Astrocyte of the cerebellum (primary cell): ENCODE measurements at regions not wholly inside any gene's neighbourhood (a gene's known extent, or its start where the extent isn't known, plus 50 kb on each side); places are given as distances from the start of the nearest gene placed in this dataset.

Experiments
- DNase-seq: peaks from one replicate; pipeline ENCODE4 v3.0.0-alpha.2; 2011; ENCODE audit warnings: low read depth
- H3K4me3 ChIP-seq: 2 replicates; pipeline ENCODE4 v1.5.1; 2011; ENCODE audit warnings: mild to moderate bottlenecking, low read depth, low read length, moderate library complexity
- in situ Hi-C: cut with HindIII; loops from 2 replicates; pipeline ENCODE4 v1.10.0; 2017; ENCODE audit warnings: low sequenced_read_pairs
- TF ChIP-seq, protein P1 (sequence below): IDR thresholded peaks from 2 replicates; pipeline ENCODE4 v1.5.1; 2012; ENCODE audit warnings: low read length, low read depth, moderate library complexity, mild to moderate bottlenecking; ENCODE audit errors: missing control alignments

- in situ Hi-C loops: no loop called here
- DNase-seq: no peak
- TF ChIP-seq, protein P1, sequence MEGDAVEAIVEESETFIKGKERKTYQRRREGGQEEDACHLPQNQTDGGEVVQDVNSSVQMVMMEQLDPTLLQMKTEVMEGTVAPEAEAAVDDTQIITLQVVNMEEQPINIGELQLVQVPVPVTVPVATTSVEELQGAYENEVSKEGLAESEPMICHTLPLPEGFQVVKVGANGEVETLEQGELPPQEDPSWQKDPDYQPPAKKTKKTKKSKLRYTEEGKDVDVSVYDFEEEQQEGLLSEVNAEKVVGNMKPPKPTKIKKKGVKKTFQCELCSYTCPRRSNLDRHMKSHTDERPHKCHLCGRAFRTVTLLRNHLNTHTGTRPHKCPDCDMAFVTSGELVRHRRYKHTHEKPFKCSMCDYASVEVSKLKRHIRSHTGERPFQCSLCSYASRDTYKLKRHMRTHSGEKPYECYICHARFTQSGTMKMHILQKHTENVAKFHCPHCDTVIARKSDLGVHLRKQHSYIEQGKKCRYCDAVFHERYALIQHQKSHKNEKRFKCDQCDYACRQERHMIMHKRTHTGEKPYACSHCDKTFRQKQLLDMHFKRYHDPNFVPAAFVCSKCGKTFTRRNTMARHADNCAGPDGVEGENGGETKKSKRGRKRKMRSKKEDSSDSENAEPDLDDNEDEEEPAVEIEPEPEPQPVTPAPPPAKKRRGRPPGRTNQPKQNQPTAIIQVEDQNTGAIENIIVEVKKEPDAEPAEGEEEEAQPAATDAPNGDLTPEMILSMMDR: no peak
- H3K4me3 ChIP-seq: no peak overlapping the region
Measured at GRCh38 chr10:108378779-108379178, 1214.3 kb upstream of the SORCS1 start.

GRCh38 chr10:108375691-108376090 is 1211.2 kb upstream of the SORCS1 start:
- TF ChIP-seq, protein P1: no peak
- in situ Hi-C loops: no loop called here
- DNase-seq: no peak
- H3K4me3 ChIP-seq: no peak overlapping the region

GRCh38 chr10:108374991-108375390 is 1210.5 kb upstream of the SORCS1 start:
- no peak for DNase-seq
- TF ChIP-seq, protein P1: no peak
- H3K4me3 ChIP-seq: no peak overlapping the region
- in situ Hi-C loops: no loop called here

- in situ Hi-C loops: no loop called here
- TF ChIP-seq, protein P1: no peak
- H3K4me3 ChIP-seq: no peak overlapping the region
- no peak for DNase-seq
Measured at GRCh38 chr10:108365541-108365940, 1201.0 kb upstream of the SORCS1 start.

DNA sequence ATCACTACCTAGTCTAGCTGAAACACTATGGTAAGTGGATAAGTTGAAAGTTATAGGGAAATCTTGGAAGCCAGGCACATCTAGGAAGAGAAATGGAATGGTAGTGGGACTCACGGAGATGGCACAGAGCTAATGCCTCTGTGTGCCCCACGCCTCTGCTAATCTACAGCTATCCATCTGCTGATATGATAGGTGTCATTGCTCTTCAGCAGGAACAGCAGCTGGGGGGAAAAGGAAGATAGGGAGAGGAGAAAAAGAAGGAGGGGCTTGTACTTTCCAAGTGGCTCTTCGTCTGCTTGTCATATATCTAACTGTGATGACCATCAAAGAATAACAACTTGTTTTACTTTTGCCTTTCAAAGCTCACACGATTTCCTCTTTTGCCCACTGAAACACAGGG is 1199.1 kb upstream of the SORCS1 start:
- TF ChIP-seq, protein P1: no peak
- no peak overlapping the region for H3K4me3 ChIP-seq
- in situ Hi-C loops: loop anchor here (5.0 kb wide), 1 partner anchor 39 kb away; no protein-coding TSS in a partner anchor
- DNase-seq: no peak

- TF ChIP-seq, protein P1: no peak
- no peak overlapping the region for H3K4me3 ChIP-seq
- in situ Hi-C loops: loop anchor here (5.0 kb wide), 1 partner anchor 39 kb away; no protein-coding TSS in a partner anchor
- no peak for DNase-seq
Measured at GRCh38 chr10:108362961-108363360, 1198.5 kb upstream of the SORCS1 start.

GRCh38 chr10:108362296-108362695 is 1197.8 kb upstream of the SORCS1 start:
- no peak for DNase-seq
- TF ChIP-seq, protein P1: no peak
- in situ Hi-C loops: loop anchor here (5.0 kb wide), 1 partner anchor 40 kb away; no protein-coding TSS in a partner anchor
- no peak overlapping the region for H3K4me3 ChIP-seq
